Panc1 (cell line): ENCODE measurements at regions not wholly inside any gene's neighbourhood (a gene's known extent, or its start where the extent isn't known, plus 50 kb on each side); places are given as distances from the start of the nearest gene placed in this dataset.

ENCODE experiments used
- ATAC-seq: fragments of 200-7000 bp; cut with Tn5 transposase; 2 replicates; pipeline ENCODE4 v1.9.1; 2020; ENCODE audit warnings: mild to moderate bottlenecking, moderate library complexity
- BruUV-seq: library from RNA; stranded (reverse); fragments of 400-500 nt; replicated peaks from 2 replicates; lab custom pipeline; 2021; lab: Mats Ljungman, UMichigan
- CTCF ChIA-PET: fragments of 300-600 bp; sonication (Branson Sonifier 250); formaldehyde crosslinking; loops from one replicate; lab custom pipeline; 2022; ENCODE audit warnings: antibody characterized with exemption; lab: Charles Lee
- POLR2A ChIA-PET: fragments of 300-600 bp; sonication (Branson Sonifier 250); formaldehyde crosslinking; loops from one replicate; lab custom pipeline; 2022; ENCODE audit warnings: antibody characterized with exemption; lab: Charles Lee
- DNase-seq: peaks from one replicate; pipeline ENCODE4 v3.0.0-alpha.2; 2010; ENCODE audit warnings: low read depth, low spot score
- H3K27ac ChIP-seq: 2 replicates; pipeline ENCODE4 v1.5.1; 2011; ENCODE audit warnings: mild to moderate bottlenecking, low read length, inconsistent platforms
- H3K27me3 ChIP-seq: fragments of 200-500 bp; sonication (Bioruptor generic); 2 replicates; pipeline ENCODE4 v1.6.0; 2014; ENCODE audit warnings: low read length, inconsistent platforms; ENCODE audit not compliant: control insufficient read depth, insufficient read depth
- H3K36me3 ChIP-seq: fragments of 200-500 bp; sonication (Bioruptor generic); 2 replicates; pipeline ENCODE4 v1.5.1; 2014; ENCODE audit warnings: inconsistent platforms, mild to moderate bottlenecking, low read length, moderate library complexity; ENCODE audit not compliant: control insufficient read depth, insufficient read depth
- H3K4me1 ChIP-seq: 2 replicates; pipeline ENCODE4 v1.5.1; 2011; ENCODE audit warnings: inconsistent platforms, mild to moderate bottlenecking, low read length, moderate library complexity; ENCODE audit not compliant: control insufficient read depth, insufficient read depth
- H3K4me3 ChIP-seq, 2 experiments: 2 replicates each; pipeline ENCODE4 v1.5.1; 2011 to 2012; ENCODE audit warnings: low read depth in 2 of 2, low read length in 2 of 2, mild to moderate bottlenecking in 2 of 2, inconsistent platforms in 1 of 2, moderate library complexity in 1 of 2
- H3K9me3 ChIP-seq: fragments of 200-500 bp; sonication (Bioruptor generic); 2 replicates; pipeline ENCODE4 v1.5.1; 2014; ENCODE audit warnings: low read depth, mild to moderate bottlenecking, inconsistent platforms, low read length, moderate library complexity; ENCODE audit not compliant: control insufficient read depth, insufficient read depth
- CTCF ChIP-seq: fragments of 450-650 bp; IDR thresholded peaks from 2 replicates; pipeline ENCODE4 v1.5.1; 2017; ENCODE audit warnings: mild to moderate bottlenecking
- POLR2AphosphoS5 ChIP-seq: IDR thresholded peaks from 2 replicates; pipeline ENCODE4 v1.6.1; 2012; ENCODE audit warnings: mild to moderate bottlenecking, low read depth, low read length, moderate library complexity
- REST ChIP-seq, 2 experiments: IDR thresholded peaks; 2 replicates each; pipeline ENCODE4 v1.6.1; 2011 to 2012; ENCODE audit warnings: low read depth in 2 of 2, control low read depth in 1 of 2, low read length in 1 of 2, mild to moderate bottlenecking in 1 of 2, moderate library complexity in 1 of 2; ENCODE audit not compliant: insufficient read depth in 1 of 2
- SIN3A ChIP-seq: IDR thresholded peaks from 2 replicates; pipeline ENCODE4 v1.6.1; 2012; ENCODE audit warnings: low read depth, mild to moderate bottlenecking, low read length, moderate library complexity, borderline replicate concordance; ENCODE audit not compliant: insufficient read depth
- TCF7L2 ChIP-seq: IDR thresholded peaks from 2 replicates; pipeline ENCODE4 v1.6.1; 2011; ENCODE audit warnings: mild to moderate bottlenecking, low read depth, low read length, inconsistent platforms
- in situ Hi-C: cut with HindIII; loops from 2 replicates; pipeline ENCODE4 v1.10.0; 2016; ENCODE audit warnings: low sequenced_read_pairs, low pct_unique_long_range_greater_than_20kb
- intact Hi-C: fragments of 100-400 bp; cut with micrococcal nuclease; formaldehyde crosslinking; loops from one replicate; pipeline ENCODE4 v1.10.0; 2022; ENCODE audit not compliant: unreplicated experiment

- Histone ChIP-seq H3K27me3 (no peaks in the 10 kb centered on the region), H3K4me1 (peaks cover 8% of the 10 kb centered on the region), H3K4me3 (no peak overlapping the region), H3K36me3 (no peaks in the 10 kb centered on the region), H3K9me3 (no peaks in the 10 kb centered on the region), H3K27ac (peak overlapping the region; percentile 7; the same call in 1 of the 2 replicates)
- DNase-seq, result no peak
- TF ChIP-seq TCF7L2 (no peak), POLR2AphosphoS5 (no peak), CTCF (no peak), SIN3A (no peak), REST (IDR thresholded peaks at IDR 0.05; ENCODE audit: insufficient read depth in 1 of 2, low read depth in 2 of 2, low read length in 1 of 2) (no peak)
- ATAC-seq, result no peak
- in situ Hi-C loops, result no loop called here
- ChIA-PET POLR2A (no interaction called here), CTCF (no interaction called here)
- intact Hi-C loops, result no loop called here
- no TSS peak for BruUV-seq
These were observed 60.6 kb downstream of the SCG2 start for GRCh38 chr2:223541546-223541945.

GRCh38 chr2:223542501-223542900 lies 59.7 kb downstream of the SCG2 start:
- in situ Hi-C loops, result no loop called here
- Histone ChIP-seq H3K27me3 (no peaks in the 10 kb centered on the region), H3K36me3 (no peaks in the 10 kb centered on the region), H3K27ac (peak overlapping the region; percentile 64; the same call in 1 of the 2 replicates), H3K4me1 (peaks cover 12% of the 10 kb centered on the region), H3K9me3 (no peaks in the 10 kb centered on the region), H3K4me3 (no peak overlapping the region)
- no TSS peak for BruUV-seq
- no peak for ATAC-seq
- no peak for TF ChIP-seq CTCF
- no peak for TF ChIP-seq REST (IDR thresholded peaks at IDR 0.05; ENCODE audit: insufficient read depth in 1 of 2, low read depth in 2 of 2, low read length in 1 of 2)
- TF ChIP-seq SIN3A, result no peak
- TF ChIP-seq POLR2AphosphoS5, result no peak
- no peak for TF ChIP-seq TCF7L2
- no peak for DNase-seq
- intact Hi-C loops, result no loop called here
- POLR2A ChIA-PET, result no interaction called here
- CTCF ChIA-PET, result no interaction called here
